ENCODE measurements at regions not wholly inside any gene's neighbourhood (a gene's known extent, or its start where the extent isn't known, plus 50 kb on each side); places are given as distances from the start of the nearest gene placed in this dataset.

- no peak overlapping the region for H3K27ac ChIP-seq
- no peak overlapping the region for H3K4me2 ChIP-seq
- no peak overlapping the region for H3K4me3 ChIP-seq
- no peaks in the 10 kb centered on the region for H4K20me1 ChIP-seq (ENCODE audit: insufficient read depth, poor library complexity, severe bottlenecking)
- no peak for DNase-seq (ENCODE audit: low spot score)
- no peak overlapping the region for H2AFZ ChIP-seq
- TF ChIP-seq EZH2 (IDR thresholded peaks at IDR 0.05; ENCODE audit: borderline replicate concordance) (no peak), EZH2phosphoT487 (IDR thresholded peaks at IDR 0.05; ENCODE audit: low read depth, severe bottlenecking, unreplicated experiment) (no peak), CTCF (IDR thresholded peaks at IDR 0.05; ENCODE audit: poor library complexity) (no peak)
- H3K4me1 ChIP-seq (ENCODE audit: insufficient read depth), result no peaks in the 10 kb centered on the region
- no peaks in the 10 kb centered on the region for H3K9me2 ChIP-seq (replicated peaks; ENCODE audit: insufficient read depth)
- H3K79me2 ChIP-seq, result no peaks in the 10 kb centered on the region
- H3K36me3 ChIP-seq (replicated peaks; ENCODE audit: insufficient read depth, low read depth), result no peaks in the 10 kb centered on the region
- 53% methylated on average over 2 of the region's 2 CpGs for WGBS (ENCODE audit: low lambda C conversion rate, missing lambda C conversion rate)
- no peaks in the 10 kb centered on the region for H3K27me3 ChIP-seq
- H3K9me3 ChIP-seq (ENCODE audit: low read depth), result no peaks in the 10 kb centered on the region
Measured at GRCh38 chr4:151931563-151931962, 170.8 kb upstream of the GATB start.

- no peak overlapping the region for H3K27ac ChIP-seq
- H2AFZ ChIP-seq, result no peak overlapping the region
- no peaks in the 10 kb centered on the region for H3K4me1 ChIP-seq (ENCODE audit: insufficient read depth)
- H3K9me2 ChIP-seq (replicated peaks; ENCODE audit: insufficient read depth), result no peaks in the 10 kb centered on the region
- WGBS (ENCODE audit: low lambda C conversion rate, missing lambda C conversion rate), result 86% methylated on average over 2 of the region's 2 CpGs
- DNase-seq (ENCODE audit: low spot score), result no peak
- H3K4me2 ChIP-seq, result no peak overlapping the region
- H4K20me1 ChIP-seq (ENCODE audit: insufficient read depth, poor library complexity, severe bottlenecking), result no peaks in the 10 kb centered on the region
- TF ChIP-seq EZH2phosphoT487 (IDR thresholded peaks at IDR 0.05; ENCODE audit: low read depth, severe bottlenecking, unreplicated experiment), result no peak
- no peak for TF ChIP-seq EZH2 (IDR thresholded peaks at IDR 0.05; ENCODE audit: borderline replicate concordance)
- TF ChIP-seq CTCF (IDR thresholded peaks at IDR 0.05; ENCODE audit: poor library complexity), result no peak
- no peaks in the 10 kb centered on the region for H3K79me2 ChIP-seq
- no peaks in the 10 kb centered on the region for H3K36me3 ChIP-seq (replicated peaks; ENCODE audit: insufficient read depth, low read depth)
- no peaks in the 10 kb centered on the region for H3K9me3 ChIP-seq (ENCODE audit: low read depth)
- H3K27me3 ChIP-seq, result no peaks in the 10 kb centered on the region
- H3K4me3 ChIP-seq, result no peak overlapping the region
Measured at GRCh38 chr4:151930372-151930771, 169.6 kb upstream of the GATB start.

- H2AFZ ChIP-seq, result no peak overlapping the region
- H3K27me3 ChIP-seq, result no peaks in the 10 kb centered on the region
- no peaks in the 10 kb centered on the region for H3K79me2 ChIP-seq
- H3K36me3 ChIP-seq (replicated peaks; ENCODE audit: insufficient read depth, low read depth), result no peaks in the 10 kb centered on the region
- H4K20me1 ChIP-seq (ENCODE audit: insufficient read depth, poor library complexity, severe bottlenecking), result no peaks in the 10 kb centered on the region
- H3K4me3 ChIP-seq, result no peak overlapping the region
- TF ChIP-seq CTCF (IDR thresholded peaks at IDR 0.05; ENCODE audit: poor library complexity) (no peak), EZH2 (IDR thresholded peaks at IDR 0.05; ENCODE audit: borderline replicate concordance) (no peak), EZH2phosphoT487 (IDR thresholded peaks at IDR 0.05; ENCODE audit: low read depth, severe bottlenecking, unreplicated experiment) (no peak)
- WGBS (ENCODE audit: low lambda C conversion rate, missing lambda C conversion rate), result 79% methylated on average over 5 of the region's 5 CpGs
- no peak overlapping the region for H3K4me2 ChIP-seq
- H3K9me2 ChIP-seq (replicated peaks; ENCODE audit: insufficient read depth), result no peaks in the 10 kb centered on the region
- DNase-seq (ENCODE audit: low spot score), result no peak
- no peaks in the 10 kb centered on the region for H3K9me3 ChIP-seq (ENCODE audit: low read depth)
- H3K4me1 ChIP-seq (ENCODE audit: insufficient read depth), result no peaks in the 10 kb centered on the region
- H3K27ac ChIP-seq, result no peak overlapping the region
Measured at GRCh38 chr4:151928112-151928511, 167.3 kb upstream of the GATB start.

- Histone ChIP-seq H3K4me2 (no peak overlapping the region), H3K9me2 (replicated peaks; ENCODE audit: insufficient read depth) (no peaks in the 10 kb centered on the region), H3K27ac (no peak overlapping the region), H4K20me1 (ENCODE audit: insufficient read depth, poor library complexity, severe bottlenecking) (no peaks in the 10 kb centered on the region), H3K4me1 (ENCODE audit: insufficient read depth) (no peaks in the 10 kb centered on the region), H3K36me3 (replicated peaks; ENCODE audit: insufficient read depth, low read depth) (no peaks in the 10 kb centered on the region), H3K9me3 (ENCODE audit: low read depth) (no peaks in the 10 kb centered on the region), H3K79me2 (no peaks in the 10 kb centered on the region), H2AFZ (no peak overlapping the region), H3K27me3 (no peaks in the 10 kb centered on the region), H3K4me3 (no peak overlapping the region)
- 80% methylated on average over 5 of the region's 5 CpGs for WGBS (ENCODE audit: low lambda C conversion rate, missing lambda C conversion rate)
- DNase-seq (ENCODE audit: low spot score), result no peak
- no peak for TF ChIP-seq EZH2 (IDR thresholded peaks at IDR 0.05; ENCODE audit: borderline replicate concordance)
- TF ChIP-seq EZH2phosphoT487 (IDR thresholded peaks at IDR 0.05; ENCODE audit: low read depth, severe bottlenecking, unreplicated experiment), result no peak
- no peak for TF ChIP-seq CTCF (IDR thresholded peaks at IDR 0.05; ENCODE audit: poor library complexity)
Measured at GRCh38 chr4:151922811-151923210, 162.0 kb upstream of the GATB start.

Measured in hepatocyte (in vitro differentiated cells).